ENCODE measurements at regions not wholly inside any gene's neighbourhood (a gene's known extent, or its start where the extent isn't known, plus 50 kb on each side); places are given as distances from the start of the nearest gene placed in this dataset.

- Mint-ChIP-seq H3K9me3 (no peaks in the 10 kb centered on the region), H3K27me3 (ENCODE audit: insufficient read depth) (no peaks in the 10 kb centered on the region; the same call in 1 of the 2 replicates), H3K27ac (no peak overlapping the region), H3K4me1 (ENCODE audit: low read depth) (no peaks in the 10 kb centered on the region), H3K36me3 (ENCODE audit: low read depth) (no peaks in the 10 kb centered on the region), H3K4me3 (no peak overlapping the region)
- DNase-seq, result no peak
- TF ChIP-seq CTCF (IDR thresholded peaks at IDR 0.05), result no peak
Observed at GRCh38 chr14:30118992-30119640, 191.5 kb upstream of the PRKD1 start.

- no peak for TF ChIP-seq CTCF (IDR thresholded peaks at IDR 0.05)
- H3K36me3 Mint-ChIP-seq (ENCODE audit: low read depth), result no peaks in the 10 kb centered on the region
- H3K4me3 Mint-ChIP-seq, result no peak overlapping the region
- peaks cover 9% of the 10 kb centered on the region; the same call in 1 of the 2 replicates for H3K4me1 Mint-ChIP-seq (ENCODE audit: low read depth)
- DNase-seq, result no peak
- no peaks in the 10 kb centered on the region; the same call in 1 of the 2 replicates for H3K27me3 Mint-ChIP-seq (ENCODE audit: insufficient read depth)
- H3K27ac Mint-ChIP-seq, result no peak overlapping the region
- H3K9me3 Mint-ChIP-seq, result no peaks in the 10 kb centered on the region
Observed at GRCh38 chr14:30125322-30125979, 197.8 kb upstream of the PRKD1 start.

- no peaks in the 10 kb centered on the region for H3K27me3 Mint-ChIP-seq (ENCODE audit: insufficient read depth)
- peaks cover 9% of the 10 kb centered on the region; the same call in 1 of the 2 replicates for H3K4me1 Mint-ChIP-seq (ENCODE audit: low read depth)
- H3K36me3 Mint-ChIP-seq (ENCODE audit: low read depth), result no peaks in the 10 kb centered on the region
- no peak for TF ChIP-seq CTCF (IDR thresholded peaks at IDR 0.05)
- H3K9me3 Mint-ChIP-seq, result no peaks in the 10 kb centered on the region
- no peak overlapping the region for H3K27ac Mint-ChIP-seq
- DNase-seq, result no peak
- H3K4me3 Mint-ChIP-seq, result no peak overlapping the region
Observed at GRCh38 chr14:30129807-30130206, 202.2 kb upstream of the PRKD1 start.

- TF ChIP-seq CTCF (IDR thresholded peaks at IDR 0.05), result no peak
- no peaks in the 10 kb centered on the region for H3K4me1 Mint-ChIP-seq (ENCODE audit: low read depth)
- no peak overlapping the region for H3K27ac Mint-ChIP-seq
- H3K4me3 Mint-ChIP-seq, result no peak overlapping the region
- no peaks in the 10 kb centered on the region for H3K27me3 Mint-ChIP-seq (ENCODE audit: insufficient read depth)
- no peaks in the 10 kb centered on the region for H3K36me3 Mint-ChIP-seq (ENCODE audit: low read depth)
- no peak for DNase-seq
- H3K9me3 Mint-ChIP-seq, result no peaks in the 10 kb centered on the region
Observed at GRCh38 chr14:30131581-30132097, 204.0 kb upstream of the PRKD1 start.

- no peak for TF ChIP-seq CTCF (IDR thresholded peaks at IDR 0.05)
- H3K4me1 Mint-ChIP-seq (ENCODE audit: low read depth), result no peaks in the 10 kb centered on the region
- H3K9me3 Mint-ChIP-seq, result no peaks in the 10 kb centered on the region
- DNase-seq, result no peak
- no peak overlapping the region for H3K27ac Mint-ChIP-seq
- no peaks in the 10 kb centered on the region for H3K27me3 Mint-ChIP-seq (ENCODE audit: insufficient read depth)
- no peak overlapping the region for H3K4me3 Mint-ChIP-seq
- H3K36me3 Mint-ChIP-seq (ENCODE audit: low read depth), result no peaks in the 10 kb centered on the region
Observed at GRCh38 chr14:30132196-30132595, 204.5 kb upstream of the PRKD1 start.

Measured in HFFc6 (cell line).